Activated T-cell treated with anti-CD3 and anti-CD28 coated beads, Interleukin-2, amount 50 U/mL, for 24 hours (primary cell): ENCODE measurements at regions not wholly inside any gene's neighbourhood (a gene's known extent, or its start where the extent isn't known, plus 50 kb on each side); places are given as distances from the start of the nearest gene placed in this dataset.

Experiments
- DNase-seq: peaks from one replicate; pipeline ENCODE4 v3.0.0-alpha.2; 2020
- H3K27ac Mint-ChIP-seq: 2 replicates; pipeline ENCODE4 v1.8.0; 2020; ENCODE audit warnings: mild to moderate bottlenecking, mixed read lengths
- H3K27me3 Mint-ChIP-seq: 2 replicates; pipeline ENCODE4 v1.8.0; 2020; ENCODE audit warnings: mixed read lengths
- H3K36me3 Mint-ChIP-seq: 2 replicates; pipeline ENCODE4 v1.8.0; 2020; ENCODE audit warnings: low read depth, mixed read lengths
- H3K4me1 Mint-ChIP-seq: 2 replicates; pipeline ENCODE4 v1.8.0; 2020; ENCODE audit warnings: low read depth, mixed read lengths
- H3K4me3 Mint-ChIP-seq: 2 replicates; pipeline ENCODE4 v1.8.0; 2020; ENCODE audit warnings: mild to moderate bottlenecking, moderate library complexity, mixed read lengths
- H3K9me3 Mint-ChIP-seq: 2 replicates; pipeline ENCODE4 v1.8.0; 2020; ENCODE audit warnings: mixed read lengths

DNA sequence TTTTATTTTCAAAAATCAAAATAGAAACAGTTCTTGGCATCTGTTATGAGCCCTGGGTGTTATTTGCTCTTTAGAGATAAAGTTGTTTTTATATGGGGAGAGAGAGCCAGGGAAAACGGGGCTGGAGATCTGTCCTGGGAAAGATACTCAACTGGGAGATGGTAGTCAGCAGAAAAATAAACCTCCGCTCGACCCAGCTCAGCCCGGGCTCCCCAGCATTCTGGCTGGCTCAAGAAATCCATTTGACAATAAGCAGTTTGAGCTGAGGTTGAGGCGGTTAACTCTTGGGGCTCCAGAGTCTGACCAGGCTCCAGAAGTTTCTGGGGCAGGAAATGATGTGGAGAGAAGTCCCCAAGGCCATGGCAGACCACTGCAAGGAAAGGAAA lies 151.9 kb downstream of the IRX5 start:
- no peak for DNase-seq
- Mint-ChIP-seq H3K27ac (no peak overlapping the region), H3K4me3 (no peak overlapping the region), H3K27me3 (no peaks in the 10 kb centered on the region), H3K4me1 (no peaks in the 10 kb centered on the region), H3K36me3 (no peaks in the 10 kb centered on the region), H3K9me3 (no peaks in the 10 kb centered on the region)

DNA sequence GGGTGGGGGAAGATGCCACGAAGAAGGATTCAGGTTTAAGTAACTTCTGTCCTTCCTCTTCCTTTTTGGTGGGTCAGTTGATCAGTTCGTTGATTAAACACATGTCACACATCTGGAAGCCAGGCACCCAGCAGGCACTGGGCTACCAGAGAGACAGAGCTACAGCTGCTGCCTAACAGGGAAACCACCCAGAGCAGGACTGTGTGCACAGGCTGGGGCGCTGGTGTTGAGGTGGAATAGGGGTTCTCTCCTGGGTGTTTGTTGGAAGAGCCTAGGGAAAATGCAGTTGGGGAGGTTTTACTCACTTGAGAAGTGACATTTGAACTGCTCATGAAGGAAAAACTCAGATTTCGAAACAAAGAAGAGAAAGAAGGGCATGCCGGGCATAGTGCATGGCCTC lies 152.4 kb downstream of the IRX5 start:
- Mint-ChIP-seq H3K27ac (no peak overlapping the region), H3K4me3 (no peak overlapping the region), H3K4me1 (no peaks in the 10 kb centered on the region), H3K9me3 (no peaks in the 10 kb centered on the region), H3K36me3 (no peaks in the 10 kb centered on the region), H3K27me3 (no peaks in the 10 kb centered on the region)
- no peak for DNase-seq

DNA sequence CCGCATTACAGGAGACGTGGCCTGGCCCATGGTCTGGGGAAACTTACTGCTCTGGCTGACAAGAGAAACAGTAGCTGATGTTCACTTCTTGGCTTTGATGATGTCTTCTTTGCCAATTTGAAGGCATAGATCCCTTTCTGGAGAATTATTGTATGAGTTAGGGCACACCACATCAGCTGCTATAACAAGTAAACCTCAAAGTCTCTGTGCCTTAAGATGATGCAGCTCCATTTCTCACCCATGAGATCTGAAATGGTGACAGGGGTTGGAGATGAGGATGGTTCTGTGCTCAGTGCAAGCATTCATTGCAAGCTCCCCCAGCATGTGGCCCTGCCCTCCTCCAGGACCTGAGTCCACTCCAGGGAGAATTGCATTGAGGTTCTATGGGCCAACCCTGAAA lies 157.4 kb downstream of the IRX5 start:
- Mint-ChIP-seq H3K27me3 (no peaks in the 10 kb centered on the region), H3K27ac (no peak overlapping the region), H3K9me3 (no peaks in the 10 kb centered on the region), H3K4me1 (no peaks in the 10 kb centered on the region), H3K4me3 (no peak overlapping the region), H3K36me3 (no peaks in the 10 kb centered on the region)
- no peak for DNase-seq

DNA sequence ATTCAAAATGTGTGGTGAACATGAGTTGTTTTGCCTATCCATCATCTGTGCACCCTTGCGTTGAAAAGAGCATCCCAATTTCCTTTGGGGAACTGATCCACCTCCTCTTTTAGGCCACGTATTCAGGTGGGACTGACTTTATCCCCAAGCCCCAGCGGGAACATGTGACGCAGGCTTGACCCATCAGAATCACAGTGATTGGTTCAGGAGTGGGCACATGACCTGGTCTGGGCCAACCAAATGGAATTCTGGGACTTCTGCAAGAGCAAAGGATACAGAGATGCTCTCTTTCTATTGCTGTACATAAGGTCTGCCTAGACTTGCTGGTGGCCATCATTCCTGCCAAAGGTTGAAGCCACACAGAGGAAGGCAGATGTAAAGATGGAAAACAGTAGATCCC lies 158.9 kb downstream of the IRX5 start:
- Mint-ChIP-seq H3K4me3 (no peak overlapping the region), H3K4me1 (no peaks in the 10 kb centered on the region), H3K9me3 (no peaks in the 10 kb centered on the region), H3K27me3 (no peaks in the 10 kb centered on the region), H3K36me3 (no peaks in the 10 kb centered on the region), H3K27ac (no peak overlapping the region)
- DNase-seq: no peak

DNA sequence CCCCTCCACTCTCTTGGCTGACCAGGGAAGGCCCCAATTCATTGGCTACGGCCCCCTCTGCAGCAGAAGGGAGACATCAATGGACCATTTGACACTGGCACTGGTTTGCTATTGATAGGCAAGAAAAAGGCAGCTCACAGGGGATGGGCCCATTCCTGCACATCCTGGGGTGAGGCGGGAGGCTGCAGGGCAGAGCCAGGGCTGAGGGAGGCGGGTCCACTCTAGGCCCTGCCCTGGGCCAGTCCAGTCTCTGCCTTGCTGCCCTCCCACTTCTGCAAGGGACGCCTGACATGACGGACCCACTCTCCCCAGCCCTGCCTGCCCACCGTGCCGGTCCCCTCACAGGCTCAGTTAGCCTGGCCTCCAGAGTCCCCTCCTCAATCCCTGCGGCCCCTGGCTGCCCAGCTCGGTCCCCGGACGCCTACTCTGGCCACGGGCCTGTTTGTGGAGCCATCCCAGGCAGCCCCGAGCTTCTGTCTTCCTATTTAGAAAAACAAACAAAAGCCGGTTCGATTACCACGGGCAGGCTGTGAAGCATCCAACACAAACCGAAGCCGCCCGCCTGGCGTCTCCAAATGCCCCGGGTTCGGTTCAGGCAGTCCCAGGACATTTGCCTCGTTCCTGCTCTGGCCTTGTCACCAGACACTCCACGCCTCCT lies 160.7 kb downstream of the IRX5 start:
- Mint-ChIP-seq H3K4me3 (no peak overlapping the region), H3K9me3 (no peaks in the 10 kb centered on the region), H3K36me3 (no peaks in the 10 kb centered on the region), H3K27ac (no peak overlapping the region), H3K27me3 (no peaks in the 10 kb centered on the region), H3K4me1 (no peaks in the 10 kb centered on the region)
- DNase-seq: no peak

DNA sequence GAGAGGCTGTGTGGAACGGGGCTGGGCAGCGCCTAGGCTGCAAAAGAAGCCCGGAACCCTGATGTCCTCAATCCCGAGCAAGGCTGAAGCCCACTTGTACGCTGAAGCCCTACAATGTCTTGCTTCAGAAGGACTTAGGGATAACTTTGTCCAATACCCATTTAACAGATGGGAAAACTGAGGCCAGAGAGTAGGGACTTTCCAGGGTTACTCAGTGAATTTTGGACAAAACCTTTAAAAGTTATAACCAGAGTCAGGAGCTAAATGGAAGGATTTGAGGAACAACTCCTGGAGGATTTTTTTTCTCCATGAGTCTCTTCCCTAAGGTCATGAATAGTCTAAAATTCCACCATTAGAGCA lies 161.2 kb downstream of the IRX5 start:
- Mint-ChIP-seq H3K4me1 (no peaks in the 10 kb centered on the region), H3K27ac (no peak overlapping the region), H3K36me3 (no peaks in the 10 kb centered on the region), H3K4me3 (no peak overlapping the region), H3K9me3 (no peaks in the 10 kb centered on the region), H3K27me3 (no peaks in the 10 kb centered on the region)
- DNase-seq: no peak

DNA sequence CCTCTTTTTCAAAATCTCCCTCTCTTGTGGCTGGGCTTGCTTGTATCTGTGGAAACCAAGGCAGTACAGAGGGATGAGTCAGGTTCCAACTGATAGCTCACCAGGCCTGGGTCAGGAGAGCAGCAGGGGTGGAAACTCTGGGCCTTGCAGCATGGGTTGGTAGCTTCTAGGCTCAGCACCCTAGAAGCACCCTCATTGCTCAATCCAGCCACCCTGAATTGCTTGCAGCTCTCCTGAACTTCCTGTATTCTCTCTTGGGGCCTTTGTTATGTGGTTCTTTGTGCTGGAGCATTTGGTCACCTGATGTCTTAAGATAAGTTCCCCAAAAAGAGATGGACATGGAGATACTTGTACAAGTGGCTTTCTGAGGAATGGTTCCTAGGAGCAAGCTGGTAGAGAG lies 169.4 kb downstream of the IRX5 start:
- Mint-ChIP-seq H3K4me1 (no peaks in the 10 kb centered on the region), H3K9me3 (peaks cover 3% of the 10 kb centered on the region), H3K4me3 (no peak overlapping the region), H3K27me3 (no peaks in the 10 kb centered on the region), H3K27ac (no peak overlapping the region), H3K36me3 (no peaks in the 10 kb centered on the region)
- no peak for DNase-seq

DNA sequence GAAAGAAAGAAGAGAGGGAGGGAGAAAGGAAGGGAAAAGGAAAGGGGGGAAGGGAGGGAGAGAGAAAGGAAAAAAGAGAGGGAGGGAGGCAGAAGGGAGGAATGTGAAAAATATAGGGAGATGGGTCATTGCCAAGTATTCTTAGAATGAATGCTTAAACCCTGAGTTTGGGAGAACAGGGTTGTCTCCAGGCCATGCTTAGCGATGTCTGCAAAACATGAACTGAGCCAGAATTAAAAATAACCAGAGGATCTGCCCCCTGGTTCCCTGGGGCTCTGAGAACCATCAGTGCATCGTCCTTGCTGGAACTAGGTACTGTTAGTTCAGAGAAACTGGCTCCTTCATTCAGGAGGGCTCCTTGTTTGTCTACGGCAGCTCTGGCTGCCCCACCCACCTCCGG lies 170.4 kb downstream of the IRX5 start:
- no peaks in the 10 kb centered on the region for H3K27me3 Mint-ChIP-seq
- no peak overlapping the region for H3K4me3 Mint-ChIP-seq

DNA sequence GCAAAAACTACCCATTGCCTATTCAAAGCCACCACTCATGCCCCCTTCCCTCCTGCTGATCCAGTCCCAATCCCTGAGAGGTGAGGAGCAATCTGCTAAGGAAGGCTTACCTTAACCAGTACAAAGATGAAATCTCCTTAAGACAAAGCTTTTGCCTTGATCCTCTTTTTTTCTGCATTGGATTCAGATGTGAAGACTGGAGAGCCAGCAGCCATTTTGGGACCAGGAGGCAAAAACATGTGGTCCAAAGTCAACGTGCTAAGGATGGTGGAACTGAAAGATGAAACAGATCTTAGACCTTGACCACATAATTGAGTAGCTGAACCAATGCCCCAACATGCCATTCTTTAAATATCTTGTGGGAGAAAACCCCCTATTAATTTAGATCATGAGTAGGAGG lies 171.4 kb downstream of the IRX5 start:
- Mint-ChIP-seq H3K27me3 (no peaks in the 10 kb centered on the region), H3K36me3 (no peaks in the 10 kb centered on the region), H3K9me3 (peaks cover 3% of the 10 kb centered on the region), H3K4me1 (no peaks in the 10 kb centered on the region), H3K27ac (no peak overlapping the region), H3K4me3 (no peak overlapping the region)
- no peak for DNase-seq

More for the DNA sequence above, 170.4 kb downstream of the IRX5 start:
- Mint-ChIP-seq H3K4me1 (no peaks in the 10 kb centered on the region), H3K27ac (no peak overlapping the region), H3K36me3 (no peaks in the 10 kb centered on the region), H3K9me3 (peaks cover 3% of the 10 kb centered on the region)
- no peak for DNase-seq

DNA sequence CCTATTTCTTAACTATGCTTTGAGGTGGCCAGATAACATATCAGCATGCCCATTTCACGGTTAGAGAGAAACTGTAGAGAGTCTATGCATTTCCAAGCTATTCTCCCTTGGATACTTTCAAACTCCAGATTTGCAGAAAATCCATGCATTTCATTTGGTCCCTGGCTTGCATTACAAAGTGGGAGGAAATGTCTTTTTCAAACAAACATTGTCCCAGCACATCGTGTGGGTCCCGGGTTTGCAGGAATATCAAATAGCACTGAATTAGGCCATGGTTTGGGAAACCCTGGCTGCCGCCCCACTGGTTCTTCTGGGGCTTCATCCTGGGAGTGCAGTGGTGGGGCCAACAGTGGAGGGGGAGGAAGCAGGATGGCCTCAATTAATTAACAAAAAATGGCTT lies 171.9 kb downstream of the IRX5 start:
- Mint-ChIP-seq H3K4me3 (no peak overlapping the region), H3K27ac (no peak overlapping the region), H3K9me3 (peaks cover 3% of the 10 kb centered on the region), H3K4me1 (no peaks in the 10 kb centered on the region), H3K27me3 (no peaks in the 10 kb centered on the region), H3K36me3 (no peaks in the 10 kb centered on the region)
- no peak for DNase-seq

DNA sequence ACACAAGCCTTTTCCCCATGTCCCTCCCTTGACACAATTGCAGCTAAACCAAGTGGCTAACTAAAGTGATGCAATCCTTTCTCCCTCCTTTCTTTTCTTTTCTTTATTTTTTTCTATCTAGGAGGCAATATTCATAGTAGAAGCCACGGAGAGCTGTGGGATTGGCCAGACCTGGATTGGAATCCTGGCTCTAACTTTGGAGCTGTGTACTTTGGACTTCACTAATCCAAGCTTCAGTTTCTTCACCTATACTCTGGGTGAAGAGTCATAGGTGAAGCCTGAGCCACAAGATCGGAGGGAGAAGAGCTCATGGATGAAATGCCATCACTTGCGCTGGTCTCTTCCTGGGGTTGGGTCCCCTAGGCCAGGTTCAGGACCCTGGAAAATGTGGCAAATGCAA lies 177.2 kb downstream of the IRX5 start:
- H3K36me3 Mint-ChIP-seq: no peaks in the 10 kb centered on the region
- no peak for DNase-seq
- no peak overlapping the region for H3K4me3 Mint-ChIP-seq
- H3K27me3 Mint-ChIP-seq: no peaks in the 10 kb centered on the region
- H3K4me1 Mint-ChIP-seq: no peaks in the 10 kb centered on the region
- peaks cover 3% of the 10 kb centered on the region for H3K9me3 Mint-ChIP-seq
- no peak overlapping the region for H3K27ac Mint-ChIP-seq

DNA sequence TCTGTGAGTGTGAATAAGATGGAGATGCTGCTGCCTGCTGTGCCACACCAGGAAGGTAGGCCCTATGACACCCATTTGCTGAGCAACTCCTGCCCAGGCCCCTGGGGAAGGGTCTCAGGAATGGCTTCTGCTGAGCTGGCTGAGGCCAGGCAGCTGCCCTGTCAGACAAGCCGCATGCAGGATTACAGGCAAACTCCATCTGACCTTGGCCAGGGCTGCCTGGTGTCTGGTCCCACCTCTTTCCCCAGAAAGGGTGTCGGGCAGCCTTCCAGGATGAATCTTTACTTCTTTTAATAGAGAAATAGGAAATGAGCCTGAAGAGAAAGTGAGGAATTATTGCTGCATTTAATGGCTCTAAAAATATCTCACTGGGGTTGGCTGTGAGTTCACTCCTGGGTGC lies 182.5 kb downstream of the IRX5 start:
- Mint-ChIP-seq H3K4me1 (no peaks in the 10 kb centered on the region), H3K27ac (no peak overlapping the region), H3K36me3 (no peaks in the 10 kb centered on the region), H3K4me3 (no peak overlapping the region), H3K27me3 (no peaks in the 10 kb centered on the region), H3K9me3 (no peaks in the 10 kb centered on the region)
- no peak for DNase-seq

DNA sequence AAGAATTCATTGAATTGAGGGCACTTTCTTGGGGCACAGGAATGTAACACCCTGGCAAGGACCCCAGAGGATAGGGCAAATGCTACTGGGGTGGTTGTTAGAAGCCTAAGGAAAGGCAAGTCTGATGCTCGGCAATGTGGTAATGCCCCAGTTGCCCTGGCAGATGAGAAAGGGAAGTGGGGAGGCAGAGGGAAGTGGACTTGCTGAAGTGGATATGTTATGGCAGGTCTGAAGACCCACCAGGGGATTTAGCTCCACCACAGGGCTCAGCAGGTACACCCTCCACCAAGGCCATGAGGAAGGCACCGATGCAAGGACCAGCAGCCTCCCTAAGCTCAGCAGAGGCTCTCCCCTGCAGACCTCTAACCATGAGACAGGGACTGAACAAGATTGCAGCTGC lies 184.8 kb downstream of the IRX5 start:
- no peak overlapping the region for H3K4me3 Mint-ChIP-seq
- no peaks in the 10 kb centered on the region for H3K36me3 Mint-ChIP-seq
- no peak overlapping the region for H3K27ac Mint-ChIP-seq
- H3K9me3 Mint-ChIP-seq: no peaks in the 10 kb centered on the region
- no peaks in the 10 kb centered on the region for H3K4me1 Mint-ChIP-seq
- H3K27me3 Mint-ChIP-seq: peaks cover 6% of the 10 kb centered on the region
- DNase-seq: no peak

DNA sequence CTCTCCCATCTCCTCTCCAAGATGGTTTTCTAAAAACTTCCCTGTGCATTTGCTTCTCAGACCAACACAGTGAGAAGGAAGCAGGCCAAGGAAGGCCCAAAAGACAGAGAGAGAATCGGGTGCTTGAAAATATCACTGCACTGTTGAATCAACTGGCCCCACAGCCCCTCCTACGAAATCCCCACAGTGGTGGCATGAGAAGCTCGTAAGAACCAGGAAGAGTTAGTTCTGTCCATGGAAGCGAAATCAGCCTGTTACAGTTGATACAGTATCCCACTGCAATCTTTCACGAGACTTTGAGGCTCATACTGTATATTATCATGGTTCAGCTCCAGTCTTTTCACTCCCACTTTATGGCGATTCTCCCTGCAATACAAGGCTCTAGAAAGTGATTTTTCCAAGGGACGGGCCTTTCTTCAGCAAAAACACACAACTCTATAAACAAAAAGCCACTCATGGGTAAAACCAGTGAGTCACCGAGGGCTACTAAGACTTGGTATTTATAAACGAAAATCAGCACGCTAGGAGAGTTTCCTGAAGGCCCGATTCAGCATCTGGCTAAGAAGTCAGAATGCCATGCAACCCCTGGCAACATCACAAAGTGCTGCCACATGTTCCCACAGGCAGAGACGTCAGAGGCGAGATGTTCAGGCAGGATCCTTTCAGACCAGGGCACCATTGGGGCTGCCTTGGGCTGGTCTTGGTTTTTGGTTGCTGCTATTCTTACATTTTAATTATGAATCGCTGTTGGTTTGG lies 185.7 kb downstream of the IRX5 start:
- DNase-seq: no peak
- H3K4me3 Mint-ChIP-seq: no peak overlapping the region
- no peaks in the 10 kb centered on the region for H3K36me3 Mint-ChIP-seq
- H3K27ac Mint-ChIP-seq: no peak overlapping the region
- H3K4me1 Mint-ChIP-seq: no peaks in the 10 kb centered on the region
- H3K9me3 Mint-ChIP-seq: no peaks in the 10 kb centered on the region
- H3K27me3 Mint-ChIP-seq: peaks cover 6% of the 10 kb centered on the region

DNA sequence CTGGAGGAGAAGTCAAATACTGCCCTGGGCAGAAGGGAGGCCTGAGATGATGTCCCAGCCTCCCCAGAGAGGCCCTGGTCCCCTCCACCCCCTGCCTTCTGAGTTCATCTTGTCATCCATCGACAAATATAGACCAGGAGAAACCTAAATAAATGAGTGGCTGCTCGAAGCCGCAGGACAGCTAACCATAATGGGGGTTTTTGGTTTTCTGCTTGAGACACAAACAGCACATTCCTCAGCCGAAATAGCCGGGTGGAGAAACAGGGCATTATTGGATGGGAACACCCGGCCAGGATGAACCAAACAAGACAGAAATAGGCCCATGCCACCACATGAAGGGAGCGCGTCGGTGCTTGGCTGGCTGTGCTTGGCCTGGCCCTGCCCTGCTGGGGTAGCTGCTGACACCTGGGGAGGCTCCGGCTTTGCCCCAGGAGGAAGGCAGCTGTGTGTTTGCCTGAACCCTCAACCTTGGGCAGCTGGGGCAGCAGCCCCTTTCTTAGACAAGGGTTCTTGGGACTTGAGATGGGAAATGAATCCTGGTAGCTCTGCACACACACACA lies 188.1 kb downstream of the IRX5 start:
- no peaks in the 10 kb centered on the region for H3K36me3 Mint-ChIP-seq
- H3K27me3 Mint-ChIP-seq: peaks cover 6% of the 10 kb centered on the region
- no peak overlapping the region for H3K27ac Mint-ChIP-seq
- peaks cover 3% of the 10 kb centered on the region for H3K9me3 Mint-ChIP-seq
- no peak for DNase-seq
- no peak overlapping the region for H3K4me3 Mint-ChIP-seq
- no peaks in the 10 kb centered on the region for H3K4me1 Mint-ChIP-seq
